K562 (cell line): ENCODE measurements at regions not wholly inside any gene's neighbourhood (a gene's known extent, or its start where the extent isn't known, plus 50 kb on each side); places are given as distances from the start of the nearest gene placed in this dataset.

Experiments used
- ATAC-seq: fragments of 200-7000 bp; cut with Tn5 transposase; 3 replicates; pipeline ENCODE4 v1.9.1; 2020; ENCODE audit warnings: moderate library complexity
- BruUV-seq: library from RNA; stranded (reverse); fragments of 400-500 nt; replicated peaks from 2 replicates; lab custom pipeline; 2021; lab: Mats Ljungman, UMichigan
- CTCF ChIA-PET: fragments of 300-600 bp; formaldehyde crosslinking; extraction: SDS; loops from one replicate; lab custom pipeline; 2021; ENCODE audit warnings: low intra/inter-chr PET ratio; lab: Yijun Ruan, JAX
- POLR2A ChIA-PET: fragments of 300-600, 350-650 bp; sonication (Branson Sonifier 250); formaldehyde crosslinking; extraction: SDS; loops from one replicate; lab custom pipeline; 2021; ENCODE audit warnings: antibody characterized with exemption, inconsistent platforms; lab: Yijun Ruan, JAX
- DNase-seq, 4 experiments: peaks; one replicate each; pipeline versions ENCODE4 v3.0.0 to v3.0.0-alpha.2; 2011 to 2018; ENCODE audit warnings: low spot score in 3 of 4, mixed read lengths in 3 of 4; ENCODE audit errors: extremely low read depth in 1 of 4
- FAIRE-seq: peaks from 2 replicates; lab custom pipeline; 2011; peaks lifted over from hg19 to GRCh38; lab: Jason Lieb, UNC
- H2AFZ ChIP-seq: 2 replicates; pipeline ENCODE4 v1.6.0; 2011; ENCODE audit warnings: low read depth, low read length, control low read depth, inconsistent platforms
- H3K27ac ChIP-seq: fragments of 200-600 bp; 3 replicates; pipeline ENCODE4 v1.8.0; 2011; ENCODE audit warnings: low read depth, mild to moderate bottlenecking, control low read depth, inconsistent platforms, low read length, moderate library complexity, mixed read lengths; ENCODE audit errors: extremely low read depth
- H3K27me3 ChIP-seq, 2 experiments: fragments of 300-600 bp in 1 of 2; 2 replicates in 1 of 2; 3 replicates in 1 of 2; pipeline versions ENCODE4 v1.6.0 to v1.8.0; 2011; ENCODE audit warnings: inconsistent platforms in 2 of 2, low read length in 2 of 2, mild to moderate bottlenecking in 1 of 2, mixed read lengths in 1 of 2, moderate library complexity in 1 of 2; ENCODE audit not compliant: control insufficient read depth in 2 of 2, insufficient read depth in 2 of 2
- H3K36me3 ChIP-seq: fragments of 300-600 bp; 3 replicates; pipeline ENCODE4 v1.8.0; 2011; ENCODE audit warnings: mild to moderate bottlenecking, low read length, inconsistent platforms; ENCODE audit not compliant: control insufficient read depth, insufficient read depth
- H3K4me1 ChIP-seq, 2 experiments: fragments of 200-600 bp in 1 of 2; replicated peaks in 1 of 2; 2 replicates in 1 of 2; 3 replicates in 1 of 2; pipeline versions ENCODE4 v1.5.1 to v1.8.0; 2011; ENCODE audit warnings: inconsistent platforms in 2 of 2, low read length in 2 of 2, mild to moderate bottlenecking in 1 of 2, mixed read lengths in 1 of 2, moderate library complexity in 1 of 2; ENCODE audit not compliant: control insufficient read depth in 2 of 2, insufficient read depth in 2 of 2
- H3K4me2 ChIP-seq: 2 replicates; pipeline ENCODE4 v1.6.1; 2011; ENCODE audit warnings: low read length, control low read depth, inconsistent platforms, mixed read lengths; ENCODE audit not compliant: insufficient read depth
- H3K4me3 ChIP-seq: fragments of 200-600 bp; sonication (generic), shearing (Covaris generic); 2 replicates; pipeline ENCODE4 v1.5.1; 2016; ENCODE audit warnings: control low read depth, inconsistent platforms
- H3K79me2 ChIP-seq: fragments of 200-600 bp; 3 replicates; pipeline ENCODE4 v1.8.0; 2011; ENCODE audit warnings: low read length, inconsistent platforms; ENCODE audit not compliant: control insufficient read depth, insufficient read depth
- H3K9ac ChIP-seq, 2 experiments: 2 replicates each; pipeline versions ENCODE4 v1.6.0 to v1.6.1; 2011; ENCODE audit warnings: low read depth in 2 of 2, low read length in 2 of 2, control low read depth in 1 of 2, inconsistent platforms in 1 of 2, mild to moderate bottlenecking in 1 of 2, mixed read lengths in 1 of 2; ENCODE audit not compliant: insufficient read depth in 1 of 2
- H3K9me1 ChIP-seq: one replicate; pipeline ENCODE4 v1.6.0; 2011; ENCODE audit warnings: inconsistent platforms, mild to moderate bottlenecking, low read length, moderate library complexity; ENCODE audit not compliant: control insufficient read depth, insufficient read depth
- H3K9me3 ChIP-seq: replicated peaks from 2 replicates; pipeline ENCODE4 v1.5.1; 2011; ENCODE audit warnings: low read depth, low read length, inconsistent platforms; ENCODE audit not compliant: control insufficient read depth, insufficient read depth
- H4K20me1 ChIP-seq: replicated peaks from 2 replicates; pipeline ENCODE4 v1.6.1; 2011; ENCODE audit warnings: low read length, inconsistent platforms, mixed read lengths; ENCODE audit not compliant: control insufficient read depth, insufficient read depth
- EHMT2 ChIP-seq: fragments of 450-650 bp; IDR thresholded peaks from 2 replicates; pipeline ENCODE4 v1.6.1; 2018; ENCODE audit warnings: antibody characterized with exemption
- MECOM ChIP-seq: fragments of 250-450 bp; sonication (Bioruptor Pico); IDR thresholded peaks from 2 replicates; pipeline ENCODE4 v1.8.0; 2022; ENCODE audit warnings: inconsistent platforms
- NR2C2 ChIP-seq, 2 experiments: fragments of 200-800 bp in 1 of 2; sonication (Bioruptor generic) in 1 of 2; sonication (generic) in 1 of 2; formaldehyde crosslinking in 1 of 2; IDR thresholded peaks; 2 replicates each; pipeline versions ENCODE4 v1.6.1 to v1.8.0; 2016 to 2022; ENCODE audit warnings: mild to moderate bottlenecking in 1 of 2, missing compliant biosample characterization in 1 of 2, missing genetic modification characterization in 1 of 2, missing genetic modification reagents in 1 of 2
- SLC30A9 ChIP-seq: fragments of 250-450 bp; sonication (Bioruptor Pico); IDR thresholded peaks from 2 replicates; pipeline ENCODE4 v1.8.0; 2022; ENCODE audit warnings: mild to moderate bottlenecking, moderate library complexity
- SMARCE1 ChIP-seq: fragments of 450-650 bp; IDR thresholded peaks from 2 replicates; pipeline ENCODE4 v1.7.1; 2016; ENCODE audit warnings: mild to moderate bottlenecking
- WGBS: fragments of 100-300 bp; shearing (Covaris generic); methylation state at CpG from one replicate; pipeline ENCODE4 v1.1.6; 2016; ENCODE audit warnings: low coverage, mixed read lengths; ENCODE audit not compliant: insufficient coverage; ENCODE audit errors: missing lambda C conversion rate; 5-methylcytosine and 5-hydroxymethylcytosine counted together
- in situ Hi-C: fragments of 300-500 bp; cut with MboI; formaldehyde crosslinking; loops from 4 replicates; pipeline ENCODE4 v1.15.0; 2018; ENCODE audit warnings: inconsistent platforms, mixed read lengths
- intact Hi-C: fragments of 100-400 bp; cut with micrococcal nuclease; formaldehyde crosslinking; loops from 2 replicates; pipeline ENCODE4 v1.14.2; 2022
- TF ChIP-seq, protein P1 (sequence below): fragments of 250-450 bp; sonication (Bioruptor Pico); IDR thresholded peaks from 2 replicates; pipeline ENCODE4 v1.8.0; 2021; ENCODE audit warnings: moderate library complexity, mild to moderate bottlenecking, inconsistent platforms
- TF ChIP-seq, protein P2 (sequence below), 2 experiments: IDR thresholded peaks; 2 replicates each; pipeline ENCODE4 v1.6.1; 2011; ENCODE audit warnings: borderline replicate concordance in 1 of 2, control low read depth in 1 of 2, low read depth in 1 of 2, low read length in 1 of 2, mild to moderate bottlenecking in 1 of 2, mixed read lengths in 1 of 2, moderate library complexity in 1 of 2; ENCODE audit not compliant: insufficient read depth in 1 of 2, insufficient read length in 1 of 2, poor library complexity in 1 of 2, severe bottlenecking in 1 of 2; ENCODE audit errors: extremely low read depth in 1 of 2

DNA sequence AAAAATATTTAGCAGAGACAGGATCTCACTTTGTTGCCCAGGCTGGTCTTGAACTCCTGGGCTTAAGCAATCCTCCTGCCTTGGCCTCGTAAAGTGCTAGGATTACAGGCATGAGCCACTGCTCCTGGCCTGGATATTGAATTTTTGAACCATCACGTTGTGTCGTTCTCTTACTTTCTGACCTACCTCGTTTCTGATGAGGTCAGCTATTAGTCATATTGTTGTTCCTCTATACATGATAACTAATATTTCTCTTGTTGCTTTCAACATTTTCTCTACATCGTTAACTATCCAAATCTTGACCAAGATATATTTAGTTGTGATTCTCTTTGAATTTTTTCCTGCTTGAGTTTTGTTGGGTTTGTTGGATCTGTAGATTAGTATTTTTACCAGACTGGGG, 541.3 kb upstream of the SOX11 start:
- in situ Hi-C loops = no loop called here
- no peak overlapping the region for H3K4me3 ChIP-seq
- ChIA-PET POLR2A (no interaction called here), CTCF (no interaction called here)
- H3K79me2 ChIP-seq = no peaks in the 10 kb centered on the region
- H3K4me2 ChIP-seq = no peak overlapping the region
- no peaks in the 10 kb centered on the region for H3K27me3 ChIP-seq
- intact Hi-C loops = no loop called here
- FAIRE-seq (no peak), ATAC-seq (no peak), DNase-seq (no peak)
- TF ChIP-seq, protein P1, sequence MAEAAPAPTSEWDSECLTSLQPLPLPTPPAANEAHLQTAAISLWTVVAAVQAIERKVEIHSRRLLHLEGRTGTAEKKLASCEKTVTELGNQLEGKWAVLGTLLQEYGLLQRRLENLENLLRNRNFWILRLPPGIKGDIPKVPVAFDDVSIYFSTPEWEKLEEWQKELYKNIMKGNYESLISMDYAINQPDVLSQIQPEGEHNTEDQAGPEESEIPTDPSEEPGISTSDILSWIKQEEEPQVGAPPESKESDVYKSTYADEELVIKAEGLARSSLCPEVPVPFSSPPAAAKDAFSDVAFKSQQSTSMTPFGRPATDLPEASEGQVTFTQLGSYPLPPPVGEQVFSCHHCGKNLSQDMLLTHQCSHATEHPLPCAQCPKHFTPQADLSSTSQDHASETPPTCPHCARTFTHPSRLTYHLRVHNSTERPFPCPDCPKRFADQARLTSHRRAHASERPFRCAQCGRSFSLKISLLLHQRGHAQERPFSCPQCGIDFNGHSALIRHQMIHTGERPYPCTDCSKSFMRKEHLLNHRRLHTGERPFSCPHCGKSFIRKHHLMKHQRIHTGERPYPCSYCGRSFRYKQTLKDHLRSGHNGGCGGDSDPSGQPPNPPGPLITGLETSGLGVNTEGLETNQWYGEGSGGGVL (CRISPR knock-in tag) = no peak
- TF ChIP-seq NR2C2 (CRISPR knock-in tag; IDR thresholded peaks at IDR 0.05) (no peak), NR2C2 (tag; IDR thresholded peaks at IDR 0.05) (no peak), SLC30A9 (CRISPR knock-in tag) (no peak), SMARCE1 (no peak), MECOM (CRISPR knock-in tag) (no peak), EHMT2 (no peak)
- TF ChIP-seq, protein P2, sequence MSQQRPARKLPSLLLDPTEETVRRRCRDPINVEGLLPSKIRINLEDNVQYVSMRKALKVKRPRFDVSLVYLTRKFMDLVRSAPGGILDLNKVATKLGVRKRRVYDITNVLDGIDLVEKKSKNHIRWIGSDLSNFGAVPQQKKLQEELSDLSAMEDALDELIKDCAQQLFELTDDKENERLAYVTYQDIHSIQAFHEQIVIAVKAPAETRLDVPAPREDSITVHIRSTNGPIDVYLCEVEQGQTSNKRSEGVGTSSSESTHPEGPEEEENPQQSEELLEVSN (IDR thresholded peaks at IDR 0.05; ENCODE audit: borderline replicate concordance in 1 of 2, extremely low read depth in 1 of 2, insufficient read depth in 1 of 2, insufficient read length in 1 of 2, low read depth in 1 of 2, low read length in 1 of 2, poor library complexity in 1 of 2, severe bottlenecking in 1 of 2) = no peak
- 0% methylated on average over 5 of the region's 5 CpGs for WGBS
- H3K36me3 ChIP-seq = no peaks in the 10 kb centered on the region
- H3K4me1 ChIP-seq = no peaks in the 10 kb centered on the region
- no peaks in the 10 kb centered on the region; the same call in 1 of the 2 replicates for H3K9me3 ChIP-seq
- H3K9me1 ChIP-seq = no peaks in the 10 kb centered on the region
- no peaks in the 10 kb centered on the region for H4K20me1 ChIP-seq
- no peak overlapping the region for H3K9ac ChIP-seq
- H2AFZ ChIP-seq = no peak overlapping the region
- no peak overlapping the region for H3K27ac ChIP-seq
- no TSS peak for BruUV-seq
